ENCODE measurements at regions not wholly inside any gene's neighbourhood (a gene's known extent, or its start where the extent isn't known, plus 50 kb on each side); places are given as distances from the start of the nearest gene placed in this dataset.

DNA sequence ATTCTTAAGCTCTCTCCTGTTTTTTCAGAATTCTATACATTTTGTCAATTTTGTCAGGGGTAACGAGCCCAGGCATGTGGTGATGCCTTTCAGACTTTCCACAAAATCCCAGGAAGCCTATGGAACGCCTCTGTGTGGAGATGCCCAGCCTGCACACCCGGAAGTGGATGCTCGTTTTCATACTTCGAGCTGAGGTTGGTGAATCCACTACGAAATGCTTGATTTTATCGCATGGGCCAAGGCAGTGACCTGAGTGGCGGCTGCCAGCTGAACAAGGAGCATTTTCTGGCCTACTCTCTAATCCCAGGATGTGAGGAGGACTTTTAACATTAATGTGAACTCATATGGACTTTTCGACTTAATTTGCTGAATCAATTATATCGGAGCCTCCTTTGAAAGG, 426.7 kb upstream of the B3GAT1 start:
- Histone ChIP-seq H3K9ac (no peak overlapping the region), H3K9me3 (ENCODE audit: control insufficient read depth, low read length) (no peaks in the 10 kb centered on the region), H3K4me1 (no peaks in the 10 kb centered on the region), H3K27me3 (ENCODE audit: control insufficient read depth, insufficient read depth, low read length) (no peaks in the 10 kb centered on the region), H3K36me3 (ENCODE audit: control insufficient read depth, insufficient read depth, low read length) (no peaks in the 10 kb centered on the region), H3K4me3 (ENCODE audit: low read depth, low read length) (no peak overlapping the region), H3K79me2 (no peaks in the 10 kb centered on the region), H3K27ac (no peak overlapping the region), H3K4me2 (ENCODE audit: low read length) (no peak overlapping the region), H2AFZ (no peak overlapping the region)
- TF ChIP-seq, protein P1, sequence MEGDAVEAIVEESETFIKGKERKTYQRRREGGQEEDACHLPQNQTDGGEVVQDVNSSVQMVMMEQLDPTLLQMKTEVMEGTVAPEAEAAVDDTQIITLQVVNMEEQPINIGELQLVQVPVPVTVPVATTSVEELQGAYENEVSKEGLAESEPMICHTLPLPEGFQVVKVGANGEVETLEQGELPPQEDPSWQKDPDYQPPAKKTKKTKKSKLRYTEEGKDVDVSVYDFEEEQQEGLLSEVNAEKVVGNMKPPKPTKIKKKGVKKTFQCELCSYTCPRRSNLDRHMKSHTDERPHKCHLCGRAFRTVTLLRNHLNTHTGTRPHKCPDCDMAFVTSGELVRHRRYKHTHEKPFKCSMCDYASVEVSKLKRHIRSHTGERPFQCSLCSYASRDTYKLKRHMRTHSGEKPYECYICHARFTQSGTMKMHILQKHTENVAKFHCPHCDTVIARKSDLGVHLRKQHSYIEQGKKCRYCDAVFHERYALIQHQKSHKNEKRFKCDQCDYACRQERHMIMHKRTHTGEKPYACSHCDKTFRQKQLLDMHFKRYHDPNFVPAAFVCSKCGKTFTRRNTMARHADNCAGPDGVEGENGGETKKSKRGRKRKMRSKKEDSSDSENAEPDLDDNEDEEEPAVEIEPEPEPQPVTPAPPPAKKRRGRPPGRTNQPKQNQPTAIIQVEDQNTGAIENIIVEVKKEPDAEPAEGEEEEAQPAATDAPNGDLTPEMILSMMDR (IDR thresholded peaks at IDR 0.05) = no peak

DNA sequence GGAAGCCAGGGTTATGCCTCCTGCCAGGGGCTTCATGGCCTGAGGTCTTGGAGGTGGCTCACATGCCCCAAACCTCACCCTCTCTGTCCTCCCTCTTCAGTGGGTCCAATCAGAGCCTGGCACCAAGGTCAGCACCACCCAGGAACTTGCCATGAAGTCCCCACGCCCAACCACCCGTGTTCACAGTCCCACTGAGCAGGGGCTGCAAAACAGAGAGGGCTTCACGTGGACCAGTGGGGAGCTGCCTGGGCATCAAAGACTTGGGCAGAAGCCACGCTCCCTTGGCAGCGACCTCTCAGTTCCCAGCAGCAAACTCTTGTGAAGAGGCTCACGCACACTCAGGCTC, 425.8 kb upstream of the B3GAT1 start:
- Histone ChIP-seq H3K27me3 (ENCODE audit: control insufficient read depth, insufficient read depth, low read length) (no peaks in the 10 kb centered on the region), H3K36me3 (ENCODE audit: control insufficient read depth, insufficient read depth, low read length) (no peaks in the 10 kb centered on the region), H3K79me2 (no peaks in the 10 kb centered on the region), H2AFZ (no peak overlapping the region), H3K4me2 (ENCODE audit: low read length) (no peak overlapping the region), H3K27ac (no peak overlapping the region), H3K9me3 (ENCODE audit: control insufficient read depth, low read length) (no peaks in the 10 kb centered on the region), H3K9ac (no peak overlapping the region), H3K4me1 (no peaks in the 10 kb centered on the region), H3K4me3 (ENCODE audit: low read depth, low read length) (no peak overlapping the region)
- TF ChIP-seq, protein P1 (IDR thresholded peaks at IDR 0.05) = no peak

DNA sequence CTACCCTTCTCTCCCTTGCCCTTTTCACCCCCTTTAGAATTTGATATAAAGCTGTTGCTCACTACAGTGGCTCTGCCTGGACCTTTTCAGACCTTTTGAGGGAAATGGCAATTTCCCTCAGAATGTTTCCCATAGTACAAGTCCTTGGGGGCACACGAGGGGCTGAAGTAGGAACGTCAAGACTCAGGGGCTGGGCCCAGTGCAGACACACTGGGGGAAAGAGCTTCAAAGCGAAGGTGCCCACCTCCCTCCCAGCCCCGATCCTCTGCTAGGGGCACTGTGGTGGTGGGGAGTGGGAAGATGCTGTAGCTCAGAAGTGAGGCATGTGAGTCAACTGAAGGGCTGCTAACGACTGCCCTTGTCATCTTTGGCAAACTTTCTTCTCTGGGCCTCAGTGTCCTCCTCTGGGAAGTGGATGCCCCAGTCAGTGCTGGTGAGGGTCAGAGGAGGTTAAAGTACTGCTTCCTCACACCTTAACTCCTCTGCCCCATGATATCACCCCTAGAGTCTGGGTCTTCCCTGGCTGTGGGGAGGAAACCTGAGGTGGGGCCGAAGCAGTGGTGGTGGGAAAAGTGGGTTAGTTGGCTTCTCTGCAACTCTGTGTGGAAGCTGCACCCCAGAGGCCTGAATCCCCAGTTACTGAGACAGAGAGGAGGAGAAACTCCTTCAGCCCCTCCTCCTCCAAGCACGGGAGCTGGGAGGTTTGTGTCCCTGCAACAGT, 425.3 kb upstream of the B3GAT1 start:
- Histone ChIP-seq H2AFZ (no peak overlapping the region), H3K4me1 (no peaks in the 10 kb centered on the region), H3K4me2 (ENCODE audit: low read length) (no peak overlapping the region), H3K9me3 (ENCODE audit: control insufficient read depth, low read length) (no peaks in the 10 kb centered on the region), H3K9ac (no peak overlapping the region), H3K27me3 (ENCODE audit: control insufficient read depth, insufficient read depth, low read length) (no peaks in the 10 kb centered on the region), H3K36me3 (ENCODE audit: control insufficient read depth, insufficient read depth, low read length) (no peaks in the 10 kb centered on the region), H3K4me3 (ENCODE audit: low read depth, low read length) (no peak overlapping the region), H3K79me2 (no peaks in the 10 kb centered on the region), H3K27ac (no peak overlapping the region)
- TF ChIP-seq, protein P1 (IDR thresholded peaks at IDR 0.05) = no peak

- Histone ChIP-seq H3K27me3 (ENCODE audit: control insufficient read depth, insufficient read depth, low read length) (no peaks in the 10 kb centered on the region), H2AFZ (no peak overlapping the region), H3K4me3 (ENCODE audit: low read depth, low read length) (no peak overlapping the region), H3K36me3 (ENCODE audit: control insufficient read depth, insufficient read depth, low read length) (no peaks in the 10 kb centered on the region), H3K9me3 (ENCODE audit: control insufficient read depth, low read length) (no peaks in the 10 kb centered on the region), H3K9ac (no peak overlapping the region), H3K4me2 (ENCODE audit: low read length) (no peak overlapping the region), H3K79me2 (no peaks in the 10 kb centered on the region), H3K27ac (no peak overlapping the region), H3K4me1 (no peaks in the 10 kb centered on the region)
- TF ChIP-seq, protein P1 (IDR thresholded peaks at IDR 0.05) = no peak
These were observed 424.5 kb upstream of the B3GAT1 start for GRCh38 chr11:134836561-134836960.

GRCh38 chr11:134835561-134835960, 423.5 kb upstream of the B3GAT1 start:
- Histone ChIP-seq H3K27me3 (ENCODE audit: control insufficient read depth, insufficient read depth, low read length) (no peaks in the 10 kb centered on the region), H3K4me2 (ENCODE audit: low read length) (no peak overlapping the region), H3K9ac (no peak overlapping the region), H3K27ac (no peak overlapping the region), H3K36me3 (ENCODE audit: control insufficient read depth, insufficient read depth, low read length) (no peaks in the 10 kb centered on the region), H3K79me2 (no peaks in the 10 kb centered on the region), H2AFZ (no peak overlapping the region), H3K9me3 (ENCODE audit: control insufficient read depth, low read length) (no peaks in the 10 kb centered on the region), H3K4me3 (ENCODE audit: low read depth, low read length) (no peak overlapping the region), H3K4me1 (no peaks in the 10 kb centered on the region)
- TF ChIP-seq, protein P1 (IDR thresholded peaks at IDR 0.05) = no peak

Measured in parathyroid adenoma (tissue), 2 donors.